Amygdala (tissue), 56 donors: ENCODE measurements at regions not wholly inside any gene's neighbourhood (a gene's known extent, or its start where the extent isn't known, plus 50 kb on each side); places are given as distances from the start of the nearest gene placed in this dataset.
A peak's percentile ranks its signal among the peaks of the same experiment; 100 is the strongest.

Experiments used
- DNase-seq, 56 donors: peaks; one replicate each; lab custom pipeline; 2025; lab: John Stamatoyannopoulos, UW

- no peak for DNase-seq
These were observed 378.7 kb downstream of the C3orf38 start for GRCh38 chr3:88528494-88528893.

- no peak for DNase-seq
These were observed 384.8 kb downstream of the C3orf38 start for GRCh38 chr3:88534534-88534933.

- no peak for DNase-seq
These were observed 385.8 kb downstream of the C3orf38 start for GRCh38 chr3:88535563-88535962.

DNA sequence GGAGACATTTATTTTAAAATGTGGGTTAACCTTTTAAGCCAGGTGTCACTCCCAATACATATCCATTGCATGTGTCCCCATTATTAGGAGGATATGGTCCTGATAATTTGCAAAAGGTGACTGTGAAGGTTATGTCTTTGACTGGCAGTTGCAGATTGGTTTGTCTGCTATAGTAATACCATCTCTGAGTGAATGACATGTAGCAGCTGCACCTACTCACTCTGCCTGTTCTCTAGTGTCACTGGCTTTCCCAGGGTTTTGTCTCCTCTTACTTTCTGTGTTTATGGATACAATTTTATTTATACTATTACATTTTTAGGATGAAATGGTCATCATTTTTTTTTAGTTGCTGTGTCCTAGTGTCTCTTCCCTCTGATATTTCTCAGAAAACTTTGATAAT lies 393.2 kb downstream of the C3orf38 start:
- DNase-seq, result no peak

DNA sequence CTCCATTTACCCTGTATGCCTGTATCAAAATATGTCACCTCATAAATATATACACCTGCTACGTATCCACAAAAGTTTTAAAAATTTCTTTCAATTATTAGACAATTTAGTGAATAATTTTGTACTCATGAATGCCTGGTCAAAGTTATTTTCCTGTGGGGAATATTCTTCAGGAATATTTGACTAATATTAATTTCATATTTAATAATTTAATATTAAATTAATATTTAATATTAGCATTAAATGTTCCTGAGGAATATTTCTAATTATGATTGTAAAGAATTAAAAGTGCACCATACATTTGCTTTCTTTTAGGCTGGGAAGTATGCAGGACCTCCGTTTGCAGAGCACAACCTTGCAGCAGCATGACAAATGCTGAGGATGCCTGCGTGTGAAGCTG lies 422.7 kb downstream of the C3orf38 start:
- DNase-seq, result no peak

DNA sequence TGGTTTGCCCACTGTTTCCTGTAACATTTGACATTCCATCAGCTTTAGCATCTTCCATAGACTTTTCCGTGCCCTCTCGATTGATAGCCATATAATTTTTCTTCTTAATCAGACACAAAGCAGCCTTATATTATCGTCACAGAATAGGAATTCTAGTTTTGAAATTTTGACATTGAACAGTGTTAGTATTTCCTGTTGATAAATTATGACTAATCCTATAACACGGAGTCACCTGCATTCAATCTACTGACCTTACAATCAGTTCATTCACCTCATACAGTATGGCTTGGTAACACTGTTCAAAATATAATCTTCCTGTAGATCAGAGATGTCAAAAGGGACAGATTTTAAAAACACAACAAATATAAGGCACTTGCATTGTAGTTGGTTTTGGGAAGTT lies 423.7 kb downstream of the C3orf38 start:
- no peak for DNase-seq

DNA sequence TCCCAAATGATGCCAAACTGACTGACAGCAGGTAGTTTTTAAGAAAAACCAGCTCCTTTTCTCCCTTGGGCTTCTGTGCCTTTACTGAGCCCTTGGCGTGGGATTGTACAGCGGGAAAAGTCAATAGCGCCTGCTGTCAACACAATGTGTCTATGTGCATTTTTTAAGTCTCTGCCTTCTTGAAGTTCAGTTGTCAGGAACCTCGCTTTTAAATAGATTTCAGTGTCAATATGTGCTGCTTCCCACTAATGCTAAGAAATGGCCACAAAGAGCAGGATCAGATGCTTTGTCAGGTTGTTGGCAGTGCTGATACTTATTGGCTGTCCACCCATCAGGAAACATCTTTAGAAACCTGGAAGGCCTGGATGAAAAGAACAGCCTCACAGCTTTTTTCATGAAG lies 424.4 kb downstream of the C3orf38 start:
- DNase-seq, result no peak

DNA sequence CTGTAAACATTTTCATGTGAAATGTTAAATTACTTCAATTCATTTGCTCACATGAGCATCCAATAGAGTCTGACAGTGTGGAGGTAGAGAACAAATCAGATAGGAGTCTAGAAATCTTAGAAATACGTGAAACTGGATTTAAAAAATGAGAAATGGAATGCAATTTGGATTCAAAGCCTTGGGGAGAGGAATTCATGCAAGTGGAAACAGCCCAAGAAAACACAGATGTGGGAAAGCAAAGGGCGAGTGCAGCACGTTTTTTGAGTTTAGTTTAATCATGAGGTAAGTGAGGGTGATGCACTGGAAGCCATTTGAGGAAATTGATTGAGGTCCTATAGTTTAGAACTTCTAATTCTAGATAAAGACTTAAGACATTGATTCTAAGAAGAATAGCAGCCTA lies 434.7 kb downstream of the C3orf38 start:
- no peak for DNase-seq

DNA sequence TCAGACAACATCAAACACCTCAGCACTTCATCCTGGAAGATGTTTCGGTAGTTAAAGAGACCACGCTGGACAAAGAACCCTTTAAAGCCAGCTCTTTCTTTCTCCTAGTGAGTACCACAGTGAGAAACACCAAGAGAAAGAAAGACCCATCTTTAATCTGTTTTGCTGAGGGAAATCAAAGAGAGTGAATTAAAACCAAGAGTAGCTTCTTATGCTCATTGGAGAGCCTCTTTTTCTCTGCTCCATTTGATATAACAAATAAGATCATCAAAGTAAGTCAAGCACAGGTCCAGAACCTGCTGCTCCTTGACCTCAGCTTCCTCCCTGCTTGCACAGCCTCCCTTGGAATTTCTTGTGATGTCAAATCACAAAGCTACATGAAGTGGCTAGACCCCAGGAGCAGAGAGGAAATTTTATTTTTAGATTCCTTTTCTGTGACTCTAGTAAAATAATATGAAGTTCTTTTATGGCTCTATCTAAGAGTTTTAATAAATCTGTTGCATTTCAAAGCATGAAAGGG lies 436.4 kb downstream of the C3orf38 start:
- no peak for DNase-seq

DNA sequence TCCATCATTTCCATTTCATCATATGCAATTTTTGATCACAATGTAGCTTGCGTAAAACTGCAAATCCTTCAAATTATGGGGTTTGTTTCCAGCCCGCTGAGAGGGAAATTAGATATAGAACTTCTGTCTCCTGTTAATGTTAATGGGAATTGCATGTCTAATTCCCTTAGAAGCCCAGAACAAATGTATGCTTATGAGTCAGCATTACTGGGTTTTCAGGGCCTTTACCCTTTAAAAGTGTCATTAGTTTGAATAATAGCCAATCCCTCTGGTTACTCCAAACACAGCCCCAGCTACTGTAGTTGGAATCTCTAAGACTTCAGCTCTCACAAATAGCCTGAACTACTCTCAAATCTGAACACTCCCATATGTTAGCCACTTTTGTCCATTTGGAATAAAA lies 439.4 kb downstream of the C3orf38 start:
- DNase-seq, result no peak

GRCh38 chr3:88595026-88595425 lies 445.3 kb downstream of the C3orf38 start:
- DNase-seq, result peak in 2 of 56 donors; percentile 1 to 2

DNA sequence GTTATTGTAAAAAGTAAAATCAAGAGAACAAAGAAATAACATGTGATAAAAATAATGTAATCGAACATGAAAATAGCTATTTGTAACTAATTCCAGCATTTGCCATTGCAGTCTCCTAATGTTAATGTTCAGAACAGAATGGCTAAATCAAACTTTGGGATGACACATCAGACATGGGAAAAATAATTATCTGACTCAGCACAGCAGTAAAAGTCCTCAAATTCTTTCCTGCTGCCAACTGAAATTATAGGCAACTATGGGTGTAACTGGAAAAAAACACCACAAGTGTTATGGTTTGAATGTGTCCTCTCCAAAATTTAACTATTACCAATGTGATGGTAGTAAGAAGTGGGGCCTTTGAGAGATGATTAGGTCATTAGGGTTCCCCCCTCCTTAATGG lies 446.7 kb downstream of the C3orf38 start:
- DNase-seq, result no peak

- no peak for DNase-seq
These were observed 461.1 kb downstream of the C3orf38 start for GRCh38 chr3:88610820-88611219.

GRCh38 chr3:88611826-88612326 lies 462.1 kb downstream of the C3orf38 start:
- no peak for DNase-seq

DNA sequence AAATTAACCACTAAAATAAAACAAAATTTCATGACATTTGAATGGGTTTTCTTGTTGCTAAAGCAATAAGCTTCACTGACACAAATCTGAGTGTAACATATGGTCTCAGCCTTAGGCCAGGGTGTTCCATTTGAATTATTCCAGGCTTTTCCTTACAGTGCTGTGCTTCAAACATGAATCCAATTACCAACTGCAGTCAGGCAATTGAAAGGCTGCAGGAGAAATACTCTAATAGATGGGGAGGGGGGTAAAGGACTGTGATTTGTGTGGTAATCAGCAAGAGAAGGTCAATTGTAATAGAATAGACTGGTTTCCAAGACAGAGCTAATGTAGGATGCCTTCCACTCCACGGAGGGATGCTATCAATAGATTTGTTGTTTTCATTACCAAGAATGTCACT lies 466.7 kb downstream of the C3orf38 start:
- no peak for DNase-seq

DNA sequence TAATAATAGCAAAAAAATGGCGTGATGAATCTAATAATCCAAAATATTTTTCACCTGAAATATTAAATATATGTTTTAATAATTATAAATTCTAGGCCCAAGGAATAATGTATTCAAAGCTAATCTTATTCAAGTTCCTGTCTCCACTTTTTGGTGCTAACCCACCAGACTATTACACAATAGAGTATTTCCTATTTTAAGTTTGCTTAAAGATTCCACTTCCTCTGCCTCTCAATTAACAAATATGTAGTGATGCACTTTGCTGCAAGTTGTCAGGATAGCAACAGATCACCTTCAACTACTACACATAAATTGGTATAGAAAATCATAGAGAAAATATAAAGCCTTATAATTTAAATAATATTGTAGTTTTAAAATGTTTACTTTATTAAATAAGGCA lies 467.5 kb downstream of the C3orf38 start:
- no peak for DNase-seq

DNA sequence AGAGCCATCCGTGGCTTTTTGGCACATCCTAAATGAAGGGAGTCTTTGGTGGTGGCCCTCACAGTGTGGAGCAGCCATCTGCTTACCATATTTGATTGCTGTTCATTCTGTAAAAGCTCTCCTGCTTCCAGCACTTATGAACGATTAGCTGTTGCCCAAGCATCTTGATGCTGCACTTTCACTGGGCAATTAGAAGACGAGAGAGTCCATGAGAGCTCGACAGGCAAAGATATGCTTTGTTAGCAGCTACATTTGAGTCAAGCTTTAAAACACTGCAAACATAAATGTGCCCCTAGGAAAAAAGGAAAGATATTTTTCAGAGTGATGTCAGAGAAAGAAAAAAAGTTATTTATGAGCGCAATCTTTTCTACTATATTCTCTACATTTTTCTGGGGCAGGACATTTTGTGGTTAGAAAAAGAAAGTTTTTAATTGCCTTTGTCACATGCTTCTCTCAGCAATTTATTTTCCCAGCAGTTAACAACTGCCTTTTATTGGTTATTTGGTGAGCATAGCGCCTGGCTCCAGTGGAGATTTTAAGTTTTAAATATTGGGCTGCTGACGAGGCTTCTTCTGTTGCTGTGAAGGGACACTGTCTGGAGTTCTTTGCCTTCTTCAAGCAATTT lies 468.4 kb downstream of the C3orf38 start:
- DNase-seq, result no peak

DNA sequence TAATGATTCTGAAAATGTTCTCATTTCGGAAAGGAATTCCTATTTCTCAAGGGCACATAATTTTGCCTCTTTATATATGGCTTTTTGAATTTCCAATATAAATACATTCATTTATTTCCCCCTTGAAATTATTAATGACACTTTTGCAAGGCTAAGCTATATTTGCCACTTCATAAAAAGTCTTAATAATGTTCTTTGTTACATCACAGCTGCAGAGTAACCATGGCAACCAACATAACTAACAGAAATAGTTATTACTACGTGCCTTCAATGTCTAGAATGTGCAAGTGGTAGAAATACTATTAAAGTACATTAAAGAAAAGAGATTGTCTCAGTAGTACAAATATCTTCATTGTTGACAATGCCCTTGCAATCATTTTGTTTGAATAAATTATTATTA lies 471.8 kb downstream of the C3orf38 start:
- no peak for DNase-seq

- DNase-seq, result no peak
These were observed 473.9 kb downstream of the C3orf38 start for GRCh38 chr3:88623709-88624108.

- DNase-seq, result no peak
These were observed 476.8 kb downstream of the C3orf38 start for GRCh38 chr3:88626456-88627120.

DNA sequence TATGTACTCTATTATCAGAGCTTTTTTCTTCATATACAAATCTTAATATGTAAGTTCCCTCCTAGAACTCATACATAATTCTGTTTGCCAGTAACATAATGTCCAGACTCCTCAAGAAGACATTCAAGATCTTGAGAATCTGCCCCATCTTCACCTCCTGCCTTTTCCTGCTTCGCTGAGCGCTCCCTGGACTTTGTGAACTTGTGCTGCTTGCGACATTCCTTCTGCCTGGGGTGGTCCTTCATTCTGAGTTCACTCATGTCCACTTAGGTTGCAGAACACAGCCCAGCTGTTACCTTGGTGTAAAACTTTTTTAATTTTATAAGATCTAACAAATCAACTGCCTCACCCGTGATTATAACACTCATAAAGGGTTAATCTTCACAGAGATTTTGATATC lies 478.5 kb upstream of the EPHA3 start:
- no peak for DNase-seq

DNA sequence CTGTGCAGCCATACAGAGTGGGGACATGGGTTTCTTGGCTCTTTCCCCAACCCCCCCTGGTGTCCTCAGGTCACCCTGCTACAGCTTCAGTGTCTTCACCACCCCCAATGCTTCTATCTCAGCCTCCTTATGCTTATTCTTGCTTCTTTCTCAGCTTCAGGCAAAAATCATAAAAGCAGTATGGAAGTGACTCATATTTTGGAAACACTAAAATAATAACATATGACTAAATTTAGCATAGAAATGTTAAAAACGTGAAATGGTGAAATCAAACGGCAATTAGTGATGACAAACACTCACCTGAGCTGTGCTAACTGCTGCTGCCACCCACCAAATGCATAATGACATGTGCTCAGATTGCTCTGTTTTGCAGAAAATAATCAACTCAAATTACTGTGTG lies 475.2 kb upstream of the EPHA3 start:
- no peak for DNase-seq
